Midbrain (tissue), 1 donor: ENCODE measurements at regions not wholly inside any gene's neighbourhood (a gene's known extent, or its start where the extent isn't known, plus 50 kb on each side); places are given as distances from the start of the nearest gene placed in this dataset.
A peak's percentile ranks its signal among the peaks of the same experiment; 100 is the strongest.

Source experiments
- DNase-seq: peaks from one replicate; lab custom pipeline; 2025; lab: John Stamatoyannopoulos, UW

DNA sequence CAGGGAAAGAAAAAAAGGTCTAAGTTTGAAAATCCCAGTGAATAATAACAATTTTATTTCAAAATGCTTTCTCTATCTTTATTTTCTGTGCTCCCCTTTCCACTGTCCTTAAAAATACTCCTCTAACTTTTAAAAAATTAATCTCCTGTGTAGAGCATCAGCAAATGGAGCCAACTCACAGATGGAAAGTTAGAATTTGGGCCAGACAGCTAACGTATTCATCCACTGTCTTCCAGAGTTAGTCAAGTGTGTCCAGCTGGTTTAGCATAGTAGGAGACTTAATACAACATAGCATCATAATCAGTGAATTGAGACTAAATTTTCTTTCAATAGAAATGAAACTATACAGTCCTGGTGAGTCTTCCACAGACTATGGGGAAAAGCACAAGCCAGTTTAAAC, 419.0 kb upstream of the LRRC7 start:
- DNase-seq: no peak

DNA sequence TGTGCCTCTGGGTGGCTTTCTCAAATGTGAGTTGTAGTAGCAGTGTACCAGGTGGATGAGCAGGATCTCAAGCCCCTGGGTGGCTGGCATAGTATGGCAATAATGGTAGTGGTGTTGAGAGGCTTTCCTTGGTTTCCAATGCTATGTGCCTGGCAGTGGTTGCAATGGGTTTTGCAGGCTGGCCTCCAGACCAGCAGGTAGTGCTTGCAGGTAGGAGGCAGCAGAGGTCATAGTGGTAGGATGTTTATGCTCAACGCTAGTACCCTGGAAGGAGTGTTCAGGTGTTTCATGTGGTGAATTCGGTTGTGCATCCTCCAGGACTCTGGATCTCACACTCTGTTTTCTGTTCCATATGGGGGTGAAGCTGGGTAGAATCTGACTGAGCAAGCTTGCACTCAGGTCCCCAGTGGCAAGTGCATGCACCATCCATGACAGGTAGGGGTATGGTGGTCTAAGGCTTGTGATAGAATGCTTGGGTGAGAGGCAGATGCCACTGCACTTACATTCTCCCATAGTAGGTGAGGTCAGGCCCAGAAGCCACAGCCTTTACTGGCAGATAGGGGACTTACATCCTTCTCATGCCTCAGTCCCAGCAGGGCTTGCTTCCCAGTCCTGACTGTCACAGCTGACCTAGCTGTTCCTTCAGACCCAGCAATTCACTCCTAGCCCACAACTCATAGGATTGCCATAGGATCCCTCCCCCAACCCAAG, 410.5 kb upstream of the LRRC7 start:
- DNase-seq: no peak

DNA sequence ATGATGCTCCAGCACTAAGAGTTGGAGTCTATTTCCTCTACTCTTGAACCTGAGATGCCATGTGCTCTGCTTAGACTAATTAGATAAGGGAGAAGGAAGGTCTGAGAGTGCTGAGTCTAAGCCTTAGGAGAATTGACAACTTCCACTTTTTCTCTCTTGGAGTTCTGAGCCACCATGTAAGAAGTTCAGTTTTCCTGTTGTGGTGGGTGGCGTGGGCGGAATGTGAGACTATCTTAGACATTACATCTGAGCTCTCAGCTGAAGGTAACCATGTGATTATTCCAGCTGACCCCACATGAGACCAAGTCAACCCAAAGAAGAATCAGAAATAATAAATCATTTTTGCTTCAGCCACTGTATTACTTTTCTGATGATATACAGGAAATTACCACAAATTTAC, 404.5 kb upstream of the LRRC7 start:
- DNase-seq: no peak

DNA sequence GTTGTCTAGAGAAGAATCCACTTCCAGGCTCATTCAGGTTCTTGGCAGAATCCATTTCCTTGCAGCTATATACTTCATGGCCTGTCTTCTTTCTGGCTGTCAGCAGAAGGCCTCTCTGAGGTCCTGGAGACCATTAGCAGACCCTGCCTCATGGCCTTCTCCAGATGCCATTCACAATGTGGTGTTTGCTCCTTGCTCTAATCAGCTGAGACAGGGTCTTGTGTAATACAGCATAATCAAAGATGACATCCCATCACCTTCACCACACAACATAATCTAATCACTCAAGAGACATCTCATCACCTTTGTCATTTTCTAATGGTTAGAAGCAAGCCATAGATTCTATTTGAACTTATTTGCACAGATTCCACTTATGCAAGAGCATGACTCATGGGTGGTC, 403.9 kb upstream of the LRRC7 start:
- DNase-seq: no peak

DNA sequence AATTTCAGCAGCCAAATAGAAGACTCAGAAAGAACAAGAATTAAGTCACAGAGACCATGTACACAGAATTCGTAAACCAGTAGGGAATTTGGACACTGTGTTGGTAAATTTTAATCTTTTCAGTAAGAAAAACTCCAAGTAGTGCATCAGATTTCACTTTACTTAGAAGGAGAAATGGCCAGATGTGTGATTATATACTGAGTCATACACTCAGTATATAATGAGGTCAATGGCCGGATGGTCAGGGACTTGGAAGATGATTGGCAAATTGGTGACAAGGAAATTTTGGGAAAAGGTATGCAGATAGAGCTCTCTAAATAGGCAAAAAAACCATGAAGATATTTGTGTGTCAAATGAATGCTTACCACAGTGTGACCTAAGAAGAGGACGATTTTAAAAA, 399.8 kb upstream of the LRRC7 start:
- no peak for DNase-seq

DNA sequence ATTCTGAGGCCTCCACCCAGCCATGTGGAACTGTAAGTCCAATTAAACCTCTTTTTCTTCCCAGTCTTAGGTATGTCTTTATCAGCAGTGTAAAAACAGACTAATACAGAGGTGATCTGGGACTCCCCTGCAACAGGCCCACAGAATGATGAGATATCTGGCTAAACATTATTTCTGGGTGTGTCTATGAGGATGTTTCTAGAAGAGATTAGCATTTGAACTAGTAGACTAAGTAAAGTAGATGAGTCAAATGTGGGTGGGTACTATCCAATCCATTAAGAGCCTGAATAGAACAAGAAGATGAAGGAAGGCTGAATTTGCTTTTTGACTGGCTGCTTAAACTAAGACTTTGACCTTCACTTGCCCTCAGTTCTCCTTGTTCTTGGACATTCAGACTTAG, 396.5 kb upstream of the LRRC7 start:
- DNase-seq: no peak

DNA sequence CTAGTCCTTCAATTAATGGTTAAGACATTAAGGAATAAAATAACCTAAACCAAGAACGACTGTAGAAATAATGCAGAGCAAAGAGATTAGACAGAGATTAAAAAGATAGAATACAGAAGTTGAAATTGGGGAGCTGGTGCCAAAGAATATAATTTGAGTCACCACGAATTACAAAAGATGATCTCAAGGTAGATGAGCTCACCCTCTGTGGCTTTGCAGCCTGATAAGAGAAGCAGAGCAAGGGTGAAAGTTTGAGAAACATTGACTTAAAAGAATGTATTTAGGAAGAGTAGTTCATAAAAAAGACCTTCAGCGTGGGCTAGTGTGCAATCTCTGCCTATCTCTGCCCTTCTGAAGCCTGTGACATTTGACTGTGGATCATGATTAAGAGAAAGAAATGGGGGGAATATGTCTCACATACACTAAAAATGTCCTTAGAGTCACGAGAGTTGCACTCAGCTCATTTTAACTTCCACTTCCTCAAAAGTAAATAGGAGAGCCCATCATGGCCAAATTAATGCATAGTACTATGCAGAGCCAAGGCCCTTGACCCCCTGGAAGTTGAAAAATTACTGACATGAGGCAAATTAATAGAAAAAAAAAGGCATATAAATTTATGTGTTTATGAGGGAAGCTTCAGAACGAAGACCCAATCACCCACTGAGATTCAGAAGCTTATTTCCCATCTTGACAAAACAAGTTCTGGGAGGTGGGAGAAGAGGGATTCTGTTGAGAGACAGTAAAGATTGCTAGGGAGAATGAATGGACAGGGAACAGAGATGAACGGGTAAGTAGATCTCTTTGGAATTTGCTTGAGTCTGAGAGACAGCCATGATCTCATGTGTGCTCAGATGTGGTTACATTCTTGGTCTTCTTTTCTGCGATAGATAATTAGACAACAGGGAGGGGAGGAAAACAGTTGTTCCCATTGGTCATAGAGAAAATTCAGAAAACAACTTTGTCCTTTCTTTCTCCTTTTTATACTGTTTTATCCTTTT, 395.4 kb upstream of the LRRC7 start:
- DNase-seq: no peak

DNA sequence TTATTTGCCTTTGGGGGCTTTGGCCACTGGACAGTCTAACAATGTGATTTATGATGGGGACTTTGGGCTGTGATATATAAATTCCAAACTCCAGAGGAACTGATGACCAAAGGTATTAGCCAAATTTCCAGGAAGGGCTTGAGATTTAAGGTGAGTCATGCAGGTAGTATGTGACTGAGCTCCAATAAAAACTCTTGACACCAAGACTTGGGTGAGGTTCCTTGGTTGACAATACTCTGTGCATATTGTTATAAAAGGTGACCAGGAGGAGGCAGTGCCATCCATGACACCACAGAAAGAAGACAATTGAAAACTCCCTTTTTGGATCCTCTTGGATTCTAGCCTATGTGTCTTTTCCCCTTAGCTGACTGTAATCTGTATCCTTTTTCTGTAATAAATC, 392.7 kb upstream of the LRRC7 start:
- DNase-seq: no peak

DNA sequence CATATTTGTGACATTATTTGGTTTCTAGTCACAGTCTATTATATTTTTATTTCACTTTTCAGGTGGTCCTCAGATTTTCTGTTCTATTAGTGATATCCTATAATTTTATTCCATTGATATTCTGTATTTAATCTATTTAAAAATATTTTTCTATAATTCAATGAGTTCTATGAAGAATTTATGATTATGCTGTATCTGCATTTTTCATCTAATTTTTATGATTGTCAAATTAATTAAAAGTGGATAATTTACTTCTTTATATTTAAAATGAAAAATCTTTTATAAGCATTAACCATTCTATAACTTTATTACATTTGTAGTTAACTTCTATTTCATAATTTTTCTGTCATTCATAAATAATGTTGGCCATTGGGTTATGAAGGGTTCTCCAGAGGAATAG, 387.4 kb upstream of the LRRC7 start:
- DNase-seq: no peak

DNA sequence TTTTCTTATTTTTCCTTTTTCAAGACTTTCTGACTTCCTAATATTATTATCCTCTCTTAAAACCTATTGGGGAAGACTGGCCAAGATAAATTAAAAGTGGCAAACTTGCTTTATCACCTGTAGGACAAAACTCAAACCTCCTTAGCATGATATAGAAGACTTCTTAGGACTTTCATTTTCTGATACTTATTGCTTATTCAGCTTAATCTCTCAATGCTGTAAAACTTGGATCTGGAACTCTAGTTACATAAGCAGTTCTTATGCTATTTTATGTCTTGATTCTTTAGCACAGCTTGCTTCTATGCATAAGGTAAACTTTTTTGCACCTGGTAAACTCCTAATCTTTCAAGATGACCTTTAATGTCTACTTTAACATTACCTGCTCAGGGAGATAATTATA, 382.3 kb upstream of the LRRC7 start:
- no peak for DNase-seq

DNA sequence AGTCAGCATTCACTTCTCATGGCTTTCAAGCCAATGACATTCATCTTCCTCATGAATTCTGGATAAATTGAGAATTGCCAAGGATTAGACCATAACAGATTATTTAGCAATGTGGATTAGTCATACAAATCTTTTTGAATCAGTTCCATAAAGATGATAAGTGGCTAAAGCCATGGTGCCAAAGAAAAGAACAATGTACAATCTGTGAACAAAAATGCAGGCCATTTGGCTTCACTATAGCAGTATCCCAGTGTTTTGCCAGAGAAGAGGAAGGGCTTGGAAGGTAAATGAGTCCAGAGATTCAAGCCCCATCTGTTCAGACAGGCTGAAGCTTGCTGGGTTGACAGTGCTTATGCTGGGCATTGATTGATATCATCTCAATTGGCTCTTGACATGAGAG, 376.4 kb upstream of the LRRC7 start:
- no peak for DNase-seq

DNA sequence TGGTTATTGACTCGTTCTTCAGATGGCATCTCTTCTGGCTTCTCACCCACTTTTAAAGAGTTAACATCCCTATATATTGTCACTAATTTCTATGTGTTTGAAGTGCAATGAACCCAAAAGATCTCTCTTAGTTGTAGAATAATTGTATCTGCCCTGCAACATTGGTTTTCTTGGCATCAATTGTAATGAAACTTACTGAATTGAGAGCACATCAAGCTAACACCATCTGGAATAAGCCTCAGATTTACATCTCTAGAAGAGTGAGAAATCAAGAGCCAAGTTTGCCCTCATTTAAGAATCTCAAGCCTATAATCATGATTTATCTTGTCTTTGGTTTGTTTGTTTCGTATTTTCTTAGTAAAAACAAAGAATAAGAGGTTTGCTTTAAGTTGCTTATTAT, 372.6 kb upstream of the LRRC7 start:
- DNase-seq: no peak

DNA sequence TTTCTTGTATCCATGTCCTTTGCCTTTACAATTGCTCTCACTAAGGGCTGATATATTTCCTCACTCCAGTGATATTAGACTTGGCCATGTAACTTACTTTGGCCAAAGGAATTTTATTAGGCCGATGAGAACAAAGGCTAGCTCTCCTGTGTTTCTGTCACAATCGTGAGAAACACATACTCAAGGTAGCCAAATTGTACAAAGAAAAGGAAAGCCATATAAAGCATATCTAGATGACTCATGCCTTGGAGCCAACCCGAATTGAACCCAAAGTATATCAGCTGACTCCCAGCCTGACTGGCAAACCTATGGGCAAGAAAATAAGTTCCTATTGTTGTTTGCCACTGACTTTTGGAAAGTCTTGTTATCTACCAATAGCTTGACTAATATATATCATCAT, 371.7 kb upstream of the LRRC7 start:
- no peak for DNase-seq

DNA sequence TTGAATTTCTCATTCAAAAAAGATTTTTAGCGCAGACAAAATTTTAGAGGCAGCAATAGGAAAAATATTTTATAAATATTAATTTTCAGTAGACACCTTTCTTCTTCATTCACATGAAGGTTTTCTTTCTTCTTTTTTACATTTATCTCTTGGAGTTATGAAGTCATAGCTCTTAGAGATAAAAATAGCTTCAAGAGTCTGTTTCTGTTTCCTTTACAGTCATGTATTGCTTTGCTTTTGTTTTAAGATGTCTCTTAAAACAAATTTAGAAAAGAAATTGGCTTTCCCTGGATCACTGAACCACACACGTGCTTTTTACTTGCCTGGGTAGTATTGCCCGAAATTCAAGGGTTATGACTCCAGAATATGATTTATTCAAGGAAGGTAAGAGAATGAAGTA, 369.9 kb upstream of the LRRC7 start:
- DNase-seq: no peak

DNA sequence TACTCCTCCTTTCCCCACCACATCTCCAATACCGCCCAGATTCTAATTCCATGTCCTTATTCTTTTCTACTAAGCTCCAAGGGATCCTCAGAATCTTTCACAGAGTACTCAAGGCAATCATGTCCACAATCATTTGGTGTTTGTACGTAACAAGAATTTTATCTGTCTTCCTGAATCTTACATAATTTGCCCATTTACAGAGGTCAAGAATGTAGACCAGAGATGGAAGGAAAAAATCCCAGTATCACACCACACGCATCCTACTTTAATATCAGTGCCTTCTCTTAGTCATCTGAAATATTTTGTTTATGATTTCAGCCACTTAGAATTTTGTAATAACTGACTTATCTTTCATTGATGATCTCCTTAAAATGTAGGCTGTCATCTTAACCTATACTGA, 366.0 kb upstream of the LRRC7 start:
- no peak for DNase-seq

DNA sequence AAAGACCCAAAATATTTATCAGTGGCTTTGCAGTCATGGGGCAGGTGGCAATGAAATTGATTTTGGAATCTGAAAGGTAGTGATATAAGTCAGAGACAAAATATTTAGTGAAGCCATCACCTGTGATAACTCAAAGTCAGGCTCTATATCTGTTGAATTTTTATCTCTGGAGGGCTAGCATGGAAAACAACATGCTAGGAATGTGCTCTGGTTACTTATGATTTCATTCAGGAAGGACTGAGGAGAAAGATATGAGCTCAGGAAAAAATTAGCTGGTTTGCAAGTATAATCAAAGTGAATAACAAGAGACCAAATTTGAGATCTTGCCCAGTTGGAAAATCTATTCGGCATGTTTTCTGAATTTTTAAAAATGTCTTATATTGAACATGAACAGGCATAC, 364.6 kb upstream of the LRRC7 start:
- DNase-seq: no peak

DNA sequence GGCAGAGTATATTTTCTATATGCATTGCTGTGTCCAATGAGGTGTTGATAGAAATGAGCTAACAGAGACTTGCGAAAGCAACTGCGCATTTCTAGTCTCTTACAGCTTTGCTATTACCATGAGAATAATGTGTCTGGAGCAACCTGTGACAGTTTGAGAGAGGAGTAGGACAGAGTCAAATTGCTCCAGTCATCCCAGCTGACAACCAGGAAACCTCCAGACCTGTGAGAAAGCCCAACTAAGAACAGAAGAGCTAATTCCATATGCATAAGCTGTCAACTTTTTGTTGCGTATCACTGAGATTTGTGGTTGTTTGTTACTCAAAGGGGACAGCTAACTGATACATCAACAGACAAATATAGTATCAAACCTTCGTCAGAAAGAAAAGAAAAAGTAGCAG, 354.1 kb upstream of the LRRC7 start:
- no peak for DNase-seq

DNA sequence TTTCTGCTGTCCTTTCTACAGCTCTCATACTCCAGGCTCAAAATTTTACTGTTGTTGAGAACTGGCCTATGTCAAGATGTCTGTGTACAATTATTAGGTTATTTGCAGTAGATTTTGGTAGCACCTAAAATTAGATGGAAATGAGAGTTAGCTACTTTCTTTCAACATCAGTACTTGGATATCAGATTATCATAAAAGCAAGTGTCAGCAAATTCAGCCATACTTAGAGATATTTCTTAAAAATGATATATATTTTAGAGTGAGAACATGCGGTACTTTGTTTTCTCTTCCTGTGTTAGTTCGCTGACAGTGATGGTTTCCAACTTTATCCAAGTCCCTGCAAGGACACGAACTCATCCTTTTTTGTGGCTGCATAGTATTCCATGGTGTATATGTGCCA, 351.8 kb upstream of the LRRC7 start:
- DNase-seq: no peak

DNA sequence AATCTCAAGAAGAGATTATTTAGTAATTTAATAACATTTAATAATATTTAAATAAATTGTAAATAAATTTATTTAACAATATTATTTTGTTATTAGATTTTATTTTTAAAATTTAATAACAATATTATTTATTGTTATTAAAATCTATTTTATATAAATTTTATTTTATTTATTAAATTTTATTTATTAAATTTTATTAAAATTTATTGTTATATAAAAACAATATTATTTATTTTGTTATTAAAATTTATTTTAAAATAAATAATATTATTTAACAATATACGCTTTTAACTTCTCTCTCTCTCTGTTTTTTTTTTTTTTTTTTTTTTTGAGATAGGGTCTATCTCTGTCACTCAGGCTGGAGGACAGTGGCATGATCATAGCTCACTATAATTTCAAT, 347.1 kb upstream of the LRRC7 start:
- DNase-seq: no peak

DNA sequence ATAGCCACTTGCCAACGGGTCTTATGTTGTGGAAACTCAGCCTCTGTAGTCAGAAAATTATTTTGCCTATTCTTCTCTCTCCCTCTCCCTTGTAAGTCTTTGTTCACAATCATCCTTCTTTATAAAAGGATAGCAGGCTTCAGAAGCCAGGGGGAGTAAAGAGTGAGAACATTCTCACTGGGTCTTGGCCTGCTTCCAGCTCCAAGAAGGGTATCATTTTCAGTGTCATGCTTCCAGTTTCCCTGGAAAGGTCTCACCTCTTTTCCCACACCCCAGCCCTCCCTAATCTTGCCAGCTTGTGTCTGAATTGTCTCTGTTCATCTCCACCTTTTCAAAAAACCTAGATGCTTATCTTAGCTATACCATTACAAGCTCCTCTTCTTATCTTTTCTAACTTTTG, 346.2 kb upstream of the LRRC7 start:
- DNase-seq: no peak

DNA sequence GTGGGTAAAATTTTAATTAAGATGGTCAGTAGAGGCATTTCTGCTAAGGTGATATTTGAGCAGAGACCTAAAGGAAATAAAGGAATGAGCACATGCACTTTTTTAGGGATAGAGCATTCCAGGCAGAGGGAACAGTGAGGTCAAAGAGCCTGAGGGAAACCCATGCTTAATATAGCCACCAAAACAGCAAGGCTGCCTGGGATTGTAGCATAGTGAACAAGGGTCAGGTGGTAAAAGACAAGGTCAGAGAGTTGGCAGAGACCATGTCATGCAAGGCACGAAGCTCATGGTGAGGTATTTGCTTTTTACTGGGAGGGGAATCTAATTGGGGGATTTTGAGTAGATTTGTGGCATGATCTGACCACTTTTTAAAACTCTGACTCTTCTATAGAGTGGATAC, 344.6 kb upstream of the LRRC7 start:
- no peak for DNase-seq

DNA sequence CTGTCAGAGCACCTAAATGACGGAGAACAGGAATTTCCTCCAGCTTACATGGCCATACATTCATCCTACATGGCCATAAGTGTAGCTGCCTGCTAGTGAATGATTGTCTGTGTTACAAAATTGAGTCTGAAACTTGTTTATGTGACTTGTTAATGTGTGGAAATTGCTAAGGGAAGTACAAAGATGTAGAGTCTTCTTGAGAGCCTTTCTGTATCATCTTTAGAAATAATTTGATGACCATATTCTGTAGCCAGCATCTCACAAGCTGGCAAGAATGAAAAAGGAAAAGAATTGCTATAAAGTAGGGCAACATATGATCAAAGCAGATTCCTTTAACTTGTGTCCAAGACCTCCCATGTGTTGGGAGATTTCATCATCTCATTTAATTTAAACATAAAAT, 339.2 kb upstream of the LRRC7 start:
- no peak for DNase-seq

DNA sequence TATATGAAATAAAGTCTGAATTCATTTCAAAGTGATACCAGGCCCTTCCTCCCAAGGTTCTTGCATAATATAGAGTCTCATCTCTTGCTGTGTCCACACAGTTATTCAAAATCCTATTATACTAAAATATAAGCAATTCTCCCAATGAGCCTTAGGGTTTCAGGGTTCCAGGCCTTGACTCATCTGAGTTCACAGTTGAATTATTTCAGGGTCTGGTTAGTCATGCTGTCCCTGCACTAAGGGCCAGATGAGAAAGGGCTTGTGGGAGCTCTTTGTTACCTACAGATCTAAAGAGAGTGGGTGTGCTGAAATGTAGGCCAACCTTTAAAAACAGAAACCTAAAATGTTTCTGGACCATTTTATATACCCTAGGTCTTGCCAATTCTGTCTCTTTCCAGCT, 337.5 kb upstream of the LRRC7 start:
- peak; percentile 12 for DNase-seq

DNA sequence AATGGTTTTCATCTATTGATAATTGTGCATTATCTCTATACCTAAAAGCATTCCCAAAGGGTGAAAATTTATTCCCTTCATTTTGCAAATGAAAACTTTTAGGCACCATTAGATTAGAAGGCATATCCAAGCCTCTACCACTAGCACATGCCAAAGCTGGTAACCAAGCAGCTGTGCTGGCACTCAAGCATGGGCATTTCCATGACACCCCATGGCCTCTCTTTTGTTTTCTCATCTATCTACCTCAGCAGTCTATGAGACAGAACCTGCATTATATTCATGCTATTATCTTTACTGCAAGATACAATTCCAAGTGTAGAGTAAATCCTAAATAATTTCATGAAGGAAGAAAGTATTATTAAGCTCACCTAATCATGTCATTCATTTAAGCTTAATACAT, 334.3 kb upstream of the LRRC7 start:
- no peak for DNase-seq
